OCI-LY3 (cell line): ENCODE measurements at regions not wholly inside any gene's neighbourhood (a gene's known extent, or its start where the extent isn't known, plus 50 kb on each side); places are given as distances from the start of the nearest gene placed in this dataset.

ENCODE experiments used
- EZH2phosphoT487 ChIP-seq: fragments of 200-600 bp; shearing (Covaris generic); IDR thresholded peaks from 2 replicates; pipeline ENCODE4 v1.6.1; 2018; ENCODE audit warnings: antibody characterized with exemption, mixed run types, low read depth
- TF ChIP-seq, protein P1 (sequence below): fragments of 200-600, 300-600 bp; sonication (generic); IDR thresholded peaks from 2 replicates; pipeline ENCODE4 v1.5.1; 2014; ENCODE audit warnings: antibody characterized with exemption, low read length, low read depth

DNA sequence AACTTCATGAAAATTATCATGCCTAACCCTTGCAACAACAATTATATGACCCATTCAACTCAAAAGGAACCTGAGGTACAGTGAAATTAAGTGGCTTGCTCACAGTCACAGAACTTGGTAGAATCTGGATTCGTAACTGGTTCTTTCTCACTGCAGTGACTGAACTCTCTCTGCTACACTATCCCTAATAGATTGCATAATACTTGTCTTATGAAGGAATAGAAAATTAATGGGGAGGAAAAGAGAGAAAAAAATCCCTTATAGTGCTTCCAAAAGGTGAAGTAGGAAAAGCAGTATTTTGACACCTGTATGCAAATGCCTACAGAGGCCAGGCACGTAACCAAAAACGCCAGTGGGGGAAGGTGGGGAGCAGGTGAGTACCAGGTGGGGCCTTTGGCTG lies 186.6 kb downstream of the LY86 start:
- TF ChIP-seq, protein P1, sequence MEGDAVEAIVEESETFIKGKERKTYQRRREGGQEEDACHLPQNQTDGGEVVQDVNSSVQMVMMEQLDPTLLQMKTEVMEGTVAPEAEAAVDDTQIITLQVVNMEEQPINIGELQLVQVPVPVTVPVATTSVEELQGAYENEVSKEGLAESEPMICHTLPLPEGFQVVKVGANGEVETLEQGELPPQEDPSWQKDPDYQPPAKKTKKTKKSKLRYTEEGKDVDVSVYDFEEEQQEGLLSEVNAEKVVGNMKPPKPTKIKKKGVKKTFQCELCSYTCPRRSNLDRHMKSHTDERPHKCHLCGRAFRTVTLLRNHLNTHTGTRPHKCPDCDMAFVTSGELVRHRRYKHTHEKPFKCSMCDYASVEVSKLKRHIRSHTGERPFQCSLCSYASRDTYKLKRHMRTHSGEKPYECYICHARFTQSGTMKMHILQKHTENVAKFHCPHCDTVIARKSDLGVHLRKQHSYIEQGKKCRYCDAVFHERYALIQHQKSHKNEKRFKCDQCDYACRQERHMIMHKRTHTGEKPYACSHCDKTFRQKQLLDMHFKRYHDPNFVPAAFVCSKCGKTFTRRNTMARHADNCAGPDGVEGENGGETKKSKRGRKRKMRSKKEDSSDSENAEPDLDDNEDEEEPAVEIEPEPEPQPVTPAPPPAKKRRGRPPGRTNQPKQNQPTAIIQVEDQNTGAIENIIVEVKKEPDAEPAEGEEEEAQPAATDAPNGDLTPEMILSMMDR, result no peak
- TF ChIP-seq EZH2phosphoT487, result no peak
